Islet precursor cell (in vitro differentiated cells): ENCODE measurements at regions not wholly inside any gene's neighbourhood (a gene's known extent, or its start where the extent isn't known, plus 50 kb on each side); places are given as distances from the start of the nearest gene placed in this dataset.
"Not testable (repeated sequence)": the region's sequence is repeated elsewhere in the genome, so short reads cannot be mapped to it uniquely, and the experiment has no call there.

Experiments used
- DNase-seq: peaks from one replicate; pipeline ENCODE4 v3.0.0-alpha.2; 2018

DNA sequence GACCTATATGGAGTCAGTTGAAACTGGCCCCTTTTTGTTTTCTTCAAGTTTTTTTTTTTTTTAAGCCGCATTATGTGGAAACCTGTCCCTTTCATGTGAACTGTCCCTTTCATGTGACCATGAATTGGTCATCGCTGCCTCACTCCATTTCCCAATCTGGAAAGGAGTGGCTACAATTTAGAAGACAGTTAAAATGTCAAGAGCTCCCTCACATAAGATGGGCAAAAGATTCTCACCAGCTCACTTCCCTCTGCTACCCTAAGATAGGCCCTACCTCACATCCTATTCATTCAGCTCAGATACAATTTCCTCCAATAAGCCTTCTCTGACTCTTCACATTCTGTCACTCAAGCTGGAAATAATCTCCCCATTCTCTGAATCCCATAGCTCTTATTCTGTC is 111.3 kb upstream of the BCL6 start:
- DNase-seq, result no peak

- DNase-seq, result no peak
These were observed 112.8 kb upstream of the BCL6 start for GRCh38 chr3:187858041-187858440.

DNA sequence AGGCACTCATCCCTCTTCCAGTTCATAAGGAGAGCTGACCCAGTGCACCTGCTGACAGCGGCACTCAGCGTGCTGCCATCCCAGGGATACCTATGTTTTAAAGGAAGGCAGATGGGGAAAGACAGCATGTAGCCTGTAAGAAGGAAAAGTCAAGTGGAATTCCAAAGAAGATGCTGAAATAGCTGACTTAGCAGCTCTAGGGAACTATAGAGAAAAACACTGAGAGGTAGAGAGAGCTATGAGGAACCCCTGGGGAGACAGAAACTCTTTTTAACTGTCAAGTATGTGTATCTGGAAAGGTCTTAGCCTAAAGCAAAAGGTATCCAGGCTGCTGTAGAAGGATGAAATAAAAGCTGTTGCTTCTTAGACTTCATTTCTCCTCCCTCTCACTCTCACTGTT is 113.4 kb upstream of the BCL6 start:
- DNase-seq, result no peak

- DNase-seq, result not testable (repeated sequence)
These were observed 117.5 kb upstream of the BCL6 start for GRCh38 chr3:187862701-187863277.

- DNase-seq, result no peak
These were observed 125.3 kb upstream of the BCL6 start for GRCh38 chr3:187870360-187871203.

DNA sequence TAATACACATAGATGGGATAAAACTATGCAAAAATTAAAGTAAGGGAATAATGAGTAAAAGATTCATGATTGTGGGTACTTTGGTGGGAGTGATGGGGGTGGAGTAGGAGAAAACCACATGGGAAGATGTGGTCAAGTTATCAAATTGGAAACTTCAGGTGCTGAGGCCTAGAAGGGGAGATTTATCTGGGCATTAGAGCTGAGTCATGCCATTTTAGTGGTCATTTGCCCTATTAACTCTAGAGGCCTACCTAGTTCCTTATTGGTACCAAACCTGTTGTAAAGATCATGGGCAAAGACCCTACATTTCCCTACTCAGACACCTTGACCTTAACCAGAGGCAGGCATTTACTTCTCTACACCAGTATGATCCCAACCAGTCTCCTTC is 125.9 kb upstream of the BCL6 start:
- no peak for DNase-seq

DNA sequence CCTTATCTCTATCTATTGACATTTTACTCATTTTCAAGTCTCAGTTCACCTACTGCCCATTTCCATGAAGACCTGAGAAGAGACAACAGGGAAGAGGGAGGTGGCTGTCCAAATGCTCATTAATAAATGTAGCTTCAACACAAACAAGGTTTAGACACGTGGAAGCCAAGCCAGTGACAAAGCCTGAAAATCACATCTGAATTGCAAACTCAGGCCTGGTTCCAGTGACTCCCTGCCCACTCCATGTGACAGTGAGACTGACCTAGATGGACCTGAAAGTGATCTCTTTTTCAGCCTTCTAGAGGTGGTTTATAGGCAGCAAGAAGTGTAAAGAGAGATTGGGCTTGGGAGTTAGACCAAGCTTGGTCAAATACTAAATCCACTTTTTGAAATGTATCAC is 126.6 kb upstream of the BCL6 start:
- no peak for DNase-seq

- DNase-seq, result no peak
These were observed 128.6 kb upstream of the BCL6 start for GRCh38 chr3:187873843-187874242.

GRCh38 chr3:187875863-187876262 is 130.6 kb upstream of the BCL6 start:
- DNase-seq, result no peak

DNA sequence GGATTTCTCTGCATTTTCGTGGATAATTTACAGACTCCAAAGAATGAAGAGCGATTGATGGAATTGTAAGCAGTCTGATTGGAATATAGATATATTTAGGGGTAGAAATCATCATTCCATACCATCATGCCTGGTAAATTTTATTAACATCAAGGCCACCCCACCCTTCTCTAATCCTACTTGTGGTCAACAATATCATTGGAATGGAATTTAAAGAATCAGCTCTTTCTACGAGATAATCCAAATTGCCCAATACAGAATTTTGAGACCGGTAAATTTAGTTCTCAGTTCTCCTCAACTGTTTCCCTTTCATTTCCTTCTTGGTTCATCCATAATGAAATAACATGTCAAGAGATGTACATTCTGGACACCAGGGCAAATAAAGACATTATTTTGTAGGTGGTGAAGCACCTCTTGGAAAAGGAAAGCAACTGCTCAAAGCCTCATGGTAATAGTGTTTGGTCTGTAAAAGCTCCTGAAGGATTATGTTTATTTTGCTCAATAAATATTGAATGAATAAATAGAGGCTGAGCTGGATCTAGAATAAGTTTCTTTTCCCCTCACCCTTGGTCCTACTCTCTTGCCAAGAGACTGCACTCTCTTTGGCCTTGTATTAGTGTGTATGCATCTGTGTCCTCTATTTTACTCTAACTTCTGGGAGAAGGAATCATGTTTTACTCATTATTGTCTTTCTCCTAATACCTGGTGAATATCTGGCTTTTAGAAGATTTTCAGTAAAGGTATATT is 133.7 kb upstream of the BCL6 start:
- no peak for DNase-seq

GRCh38 chr3:187880441-187880840 is 135.2 kb upstream of the BCL6 start:
- no peak for DNase-seq

DNA sequence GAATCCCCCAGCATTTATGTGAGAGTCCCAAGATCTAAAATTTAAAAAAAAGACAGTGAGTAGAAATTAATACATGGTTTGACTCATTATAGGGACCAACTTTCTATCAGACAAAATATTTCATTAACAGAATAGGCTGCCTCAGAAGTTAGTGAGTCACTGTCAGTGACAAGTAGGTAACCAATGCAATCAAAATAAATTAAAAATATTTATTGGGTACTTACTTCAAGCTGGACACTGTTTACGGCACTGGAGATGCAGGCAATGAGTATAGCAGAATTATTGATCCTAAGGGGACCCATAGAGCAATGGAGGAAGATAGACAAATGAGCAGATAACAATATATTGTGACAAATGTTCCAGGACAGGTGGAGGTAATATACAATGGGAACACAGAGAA is 135.6 kb upstream of the BCL6 start:
- DNase-seq, result no peak

DNA sequence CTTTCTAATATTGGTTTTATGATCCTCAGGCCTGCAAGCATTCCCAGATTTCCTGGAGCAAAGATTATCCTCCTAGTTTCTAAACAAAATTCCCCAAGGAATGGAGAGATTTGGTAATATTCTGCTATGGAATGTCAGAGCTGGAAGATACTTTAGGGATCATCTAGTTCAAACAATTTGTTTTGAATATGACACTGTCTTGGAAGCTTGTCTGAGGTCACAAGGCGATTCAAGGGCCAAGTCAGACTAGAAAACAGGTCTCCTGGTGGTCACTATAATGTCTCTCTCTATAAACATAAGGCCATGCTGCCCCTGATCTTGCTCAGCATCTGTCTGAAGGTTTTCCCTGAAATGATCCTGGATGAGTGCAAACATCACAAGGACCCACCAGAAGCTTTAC is 143.4 kb upstream of the BCL6 start:
- no peak for DNase-seq

- DNase-seq, result no peak
These were observed 143.8 kb upstream of the BCL6 start for GRCh38 chr3:187889106-187889505.

- no peak for DNase-seq
These were observed 144.5 kb upstream of the BCL6 start for GRCh38 chr3:187889601-187890404.

- peak; percentile 70 for DNase-seq
These were observed 145.1 kb upstream of the BCL6 start for GRCh38 chr3:187890405-187890752.

GRCh38 chr3:187896646-187897045 is 151.4 kb upstream of the BCL6 start:
- no peak for DNase-seq

- no peak for DNase-seq
These were observed 154.0 kb upstream of the BCL6 start for GRCh38 chr3:187899246-187899645.

DNA sequence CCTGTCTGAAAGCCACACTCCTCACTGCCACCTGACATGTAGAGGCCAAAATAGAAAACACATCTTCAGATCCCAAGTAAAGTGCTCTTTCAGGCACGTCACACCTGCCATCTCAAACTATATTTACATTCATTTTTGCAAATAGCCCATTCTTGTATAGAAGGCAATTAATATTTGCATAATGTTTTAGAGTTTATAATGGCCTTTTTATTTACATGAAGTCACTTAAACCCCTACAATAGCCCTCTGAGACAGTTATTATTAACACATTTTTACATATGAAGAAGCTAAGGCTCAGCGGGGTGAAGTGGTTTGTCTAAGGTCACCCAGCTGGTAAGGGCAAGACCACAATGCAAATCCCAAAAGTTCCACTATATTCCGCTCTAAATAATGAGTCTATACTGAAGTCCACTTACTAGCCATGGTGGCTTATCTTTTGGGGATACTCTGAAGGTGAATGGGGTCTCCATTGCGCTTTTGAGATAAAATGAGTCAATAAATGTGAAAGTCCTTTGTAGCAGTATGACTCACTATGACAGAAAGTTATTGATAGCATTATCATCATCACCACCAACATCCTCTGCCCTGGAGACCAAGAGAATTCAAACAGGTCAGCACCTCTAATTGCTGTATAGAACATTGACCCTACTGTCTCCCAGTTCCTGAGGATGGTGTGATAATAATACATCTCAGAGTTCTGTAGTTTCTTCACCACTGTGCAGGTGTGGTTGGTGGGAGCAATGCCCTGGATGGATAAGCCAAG is 155.9 kb upstream of the BCL6 start:
- DNase-seq, result no peak

DNA sequence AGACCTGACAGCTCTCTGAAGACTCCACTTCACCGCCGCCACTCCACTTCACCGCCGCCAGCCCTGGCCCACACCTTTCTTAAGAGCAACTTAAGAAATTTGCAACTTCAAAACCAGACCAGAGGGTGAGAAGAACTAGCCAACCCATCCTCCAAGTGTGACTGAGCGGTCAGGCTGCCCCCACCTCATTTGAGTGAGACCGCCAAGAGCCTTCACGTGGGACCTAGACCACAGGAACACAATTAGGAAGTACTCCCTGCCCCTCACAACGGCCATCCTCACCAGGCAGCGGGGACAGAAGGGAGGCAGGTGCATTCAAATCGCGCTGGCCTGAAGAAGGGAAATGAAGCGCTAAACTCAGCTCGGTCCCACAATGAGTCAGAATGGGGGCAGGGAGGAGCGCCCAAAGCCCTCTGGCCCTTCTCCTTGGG is 156.8 kb upstream of the BCL6 start:
- DNase-seq, result no peak

DNA sequence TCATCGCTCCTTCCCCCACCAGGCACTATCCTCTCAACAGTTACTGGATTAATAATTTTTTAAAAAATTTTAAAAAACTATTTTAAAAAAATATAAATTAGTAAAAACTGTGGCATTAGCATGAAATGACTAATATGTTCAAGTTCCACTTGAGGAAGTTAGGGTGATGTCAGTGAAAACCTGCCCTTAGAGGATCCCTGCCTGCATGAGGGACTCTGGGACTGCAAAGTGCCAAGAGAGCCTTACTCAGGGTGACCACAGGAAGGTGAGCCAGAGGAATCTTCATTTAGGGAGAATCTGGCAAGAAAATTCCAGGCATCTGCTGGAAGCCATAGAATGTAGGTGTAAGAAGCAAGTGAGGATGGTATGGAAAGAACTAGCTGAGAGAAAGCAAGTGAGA is 157.7 kb upstream of the BCL6 start:
- DNase-seq, result no peak

- DNase-seq, result no peak
These were observed 158.4 kb upstream of the BCL6 start for GRCh38 chr3:187903697-187904096.

GRCh38 chr3:187906416-187906815 is 161.1 kb upstream of the BCL6 start:
- DNase-seq, result no peak
